SJSA1 (cell line): ENCODE measurements at regions not wholly inside any gene's neighbourhood (a gene's known extent, or its start where the extent isn't known, plus 50 kb on each side); places are given as distances from the start of the nearest gene placed in this dataset.
A peak's percentile ranks its signal among the peaks of the same experiment; 100 is the strongest.
"Not testable (repeated sequence)": the region's sequence is repeated elsewhere in the genome, so short reads cannot be mapped to it uniquely, and the experiment has no call there.

ENCODE experiments used
- DNase-seq, 2 experiments: peaks; one replicate each; pipeline ENCODE4 v3.0.0-alpha.2; 2015 to 2020; ENCODE audit warnings: low spot score in 2 of 2, low read depth in 1 of 2
- H3K27ac ChIP-seq: fragments of 250-450 bp; sonication (Bioruptor Pico); 2 replicates; pipeline ENCODE4 v1.5.1; 2020; ENCODE audit warnings: mild to moderate bottlenecking, moderate library complexity
- H3K27me3 ChIP-seq: fragments of 250-450 bp; sonication (Bioruptor Pico); replicated peaks from 2 replicates; pipeline ENCODE4 v1.5.1; 2020; ENCODE audit warnings: mild to moderate bottlenecking, moderate library complexity
- H3K36me3 ChIP-seq: fragments of 250-450 bp; sonication (Bioruptor Pico); 2 replicates; pipeline ENCODE4 v1.5.1; 2020; ENCODE audit warnings: mild to moderate bottlenecking
- H3K4me1 ChIP-seq: fragments of 250-450 bp; sonication (Bioruptor Pico); replicated peaks from 2 replicates; pipeline ENCODE4 v1.6.1; 2021; ENCODE audit warnings: mild to moderate bottlenecking
- H3K4me3 ChIP-seq: fragments of 250-450 bp; sonication (Bioruptor Pico); 2 replicates; pipeline ENCODE4 v1.5.1; 2020; ENCODE audit warnings: mild to moderate bottlenecking
- H3K9me3 ChIP-seq: fragments of 250-450 bp; sonication (Bioruptor Pico); replicated peaks from 2 replicates; pipeline ENCODE4 v1.5.1; 2020; ENCODE audit warnings: mild to moderate bottlenecking

DNA sequence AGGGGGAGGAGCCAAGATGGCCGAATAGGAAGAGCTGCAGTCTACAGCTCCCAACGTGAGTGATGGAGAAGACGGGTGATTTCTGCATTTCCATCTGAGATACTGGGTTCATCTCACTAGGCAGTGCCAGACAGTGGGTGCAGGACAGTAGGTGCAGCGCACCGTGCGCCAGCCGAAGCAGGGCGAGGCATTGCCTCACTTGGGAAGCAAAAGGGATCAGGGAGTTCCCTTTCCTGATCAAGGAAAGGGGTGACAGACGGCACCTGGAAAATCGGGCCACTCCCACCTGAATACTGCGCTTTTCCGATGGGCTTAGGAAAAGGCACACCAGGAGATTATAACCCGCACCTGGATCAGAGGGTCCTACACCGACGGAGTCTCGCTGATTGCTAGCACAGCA lies 121.1 kb upstream of the SESTD1 start:
- H3K9me3 ChIP-seq, H3K4me3 ChIP-seq, DNase-seq, H3K36me3 ChIP-seq, H3K27me3 ChIP-seq, H3K27ac ChIP-seq, H3K4me1 ChIP-seq: not testable (repeated sequence)

GRCh38 chr2:179383975-179384374 lies 119.3 kb upstream of the SESTD1 start:
- no peak overlapping the region for H3K4me3 ChIP-seq
- no peaks in the 10 kb centered on the region for H3K36me3 ChIP-seq
- H3K27me3 ChIP-seq, result no peaks in the 10 kb centered on the region
- H3K27ac ChIP-seq, result no peak overlapping the region
- H3K9me3 ChIP-seq, result no peaks in the 10 kb centered on the region
- DNase-seq, result no peak
- H3K4me1 ChIP-seq, result peaks cover 4% of the 10 kb centered on the region; the same call in 1 of the 2 replicates

DNA sequence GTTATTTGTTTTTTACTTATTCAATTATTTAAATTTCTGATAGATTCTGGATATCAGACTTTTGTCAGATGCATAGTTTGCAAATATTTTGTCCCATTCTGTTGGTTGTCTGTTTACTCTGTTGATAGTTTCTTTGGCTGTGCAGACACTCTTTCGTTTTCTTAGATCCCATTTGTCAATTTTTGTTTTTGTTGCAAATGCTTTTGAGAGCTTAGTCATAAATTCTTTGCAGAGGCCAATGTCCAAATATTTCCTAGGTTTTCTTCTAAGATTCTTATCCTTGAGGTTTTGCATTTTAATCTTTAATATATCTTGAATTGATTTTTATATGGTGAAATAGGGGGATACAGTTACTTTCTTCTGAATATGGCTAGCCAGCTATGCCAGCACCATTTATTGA lies 112.7 kb upstream of the SESTD1 start:
- Histone ChIP-seq H3K4me1 (peaks cover 22% of the 10 kb centered on the region), H3K9me3 (no peaks in the 10 kb centered on the region), H3K36me3 (no peaks in the 10 kb centered on the region), H3K27me3 (no peaks in the 10 kb centered on the region), H3K27ac (peak overlapping the region; percentile 35), H3K4me3 (no peak overlapping the region)
- DNase-seq, result no peak

GRCh38 chr2:179376881-179377280 lies 112.2 kb upstream of the SESTD1 start:
- Histone ChIP-seq H3K9me3 (no peaks in the 10 kb centered on the region), H3K27ac (peak overlapping the region; percentile 35), H3K27me3 (no peaks in the 10 kb centered on the region), H3K4me1 (peaks cover 22% of the 10 kb centered on the region), H3K4me3 (no peak overlapping the region), H3K36me3 (no peaks in the 10 kb centered on the region)
- peak in 1 of 2 experiments; percentile 72 for DNase-seq

DNA sequence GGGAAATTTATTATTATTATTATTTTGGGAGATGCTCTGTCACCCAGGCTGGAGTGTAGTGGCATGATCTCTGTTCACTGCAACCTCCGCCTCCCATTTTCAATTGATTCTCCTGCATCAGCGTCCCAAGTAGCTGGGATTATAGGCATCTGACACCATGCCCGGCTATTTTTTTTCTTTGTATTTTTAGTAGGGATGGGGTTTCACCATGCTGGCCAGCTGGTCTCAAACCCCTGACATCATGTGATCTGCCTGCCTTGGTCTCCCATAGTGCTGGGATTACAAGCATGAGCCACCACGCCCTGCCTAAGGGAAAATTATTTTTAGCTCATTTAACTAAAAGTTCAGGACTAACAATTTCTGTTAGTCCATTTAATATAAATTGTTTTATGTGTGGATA lies 109.2 kb upstream of the SESTD1 start:
- Histone ChIP-seq H3K9me3 (no peaks in the 10 kb centered on the region), H3K36me3 (no peaks in the 10 kb centered on the region), H3K4me3 (no peak overlapping the region), H3K27me3 (no peaks in the 10 kb centered on the region), H3K4me1 (peaks cover 18% of the 10 kb centered on the region), H3K27ac (no peak overlapping the region)
- DNase-seq, result no peak

- H3K9me3 ChIP-seq, H3K27ac ChIP-seq: not testable (repeated sequence)
Observed at GRCh38 chr2:179365561-179365960, 100.9 kb upstream of the SESTD1 start.

DNA sequence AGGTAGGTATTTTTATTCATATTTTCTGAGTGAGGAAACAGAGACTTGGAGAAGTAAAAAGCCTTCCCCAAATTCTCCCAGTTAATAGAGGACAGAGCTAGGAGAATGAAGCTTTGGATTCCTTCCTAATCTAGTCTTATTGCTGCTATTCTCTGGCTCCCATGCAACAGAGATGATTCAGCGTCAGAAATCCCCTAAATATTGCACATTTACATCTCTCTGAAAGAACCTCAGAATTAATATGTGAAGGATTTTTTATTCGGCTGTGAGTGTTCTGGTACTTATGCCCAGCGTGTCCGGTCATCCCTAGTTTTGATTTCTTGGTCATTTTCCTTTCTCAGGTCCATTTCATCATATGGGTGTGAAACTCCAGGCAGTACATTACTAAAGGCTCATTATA lies 91.2 kb upstream of the SESTD1 start:
- DNase-seq, result no peak
- no peaks in the 10 kb centered on the region for H3K9me3 ChIP-seq
- no peak overlapping the region for H3K27ac ChIP-seq

More at GRCh38 chr2:179365561-179365960, 100.9 kb upstream of the SESTD1 start:
- not testable (repeated sequence) for H3K27me3 ChIP-seq, H3K36me3 ChIP-seq, H3K4me3 ChIP-seq, H3K4me1 ChIP-seq, DNase-seq

DNA sequence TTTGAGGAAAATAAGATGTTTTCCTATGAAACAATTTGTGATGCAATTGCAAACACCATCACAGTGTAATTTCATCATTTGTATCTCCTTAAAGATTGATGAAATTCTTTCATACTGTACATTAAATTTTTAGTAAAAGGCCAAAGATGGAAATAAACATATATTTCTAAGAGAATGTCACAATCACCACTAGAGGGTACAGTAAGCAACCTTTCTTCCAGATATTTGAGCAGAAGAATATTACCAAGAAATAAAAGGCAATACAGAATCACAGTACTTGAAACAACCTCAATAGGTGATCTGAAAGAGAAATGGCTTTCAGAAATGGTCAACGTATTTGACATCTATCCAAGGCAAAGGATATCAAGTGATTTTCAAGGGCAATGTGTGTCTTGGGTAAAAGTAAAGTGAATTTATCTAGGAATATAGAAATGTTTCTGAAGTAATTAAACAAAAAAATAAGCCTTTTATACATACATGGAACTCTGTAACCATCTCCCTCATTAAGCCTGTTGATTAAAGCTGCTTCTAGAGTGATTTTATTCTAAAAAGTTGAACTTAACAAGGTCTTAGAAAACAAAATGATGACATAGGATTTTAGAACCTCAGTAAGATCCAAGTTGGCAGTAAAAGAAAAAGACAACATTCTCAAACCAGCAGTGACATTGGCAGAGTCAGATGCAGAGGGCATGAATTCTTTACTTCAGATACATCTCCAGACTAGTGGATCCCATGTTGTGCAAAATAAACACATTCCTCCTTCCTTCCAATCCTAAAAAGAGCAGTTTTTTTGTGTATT lies 90.3 kb upstream of the SESTD1 start:
- H3K36me3 ChIP-seq, result no peaks in the 10 kb centered on the region
- H3K4me1 ChIP-seq, result no peaks in the 10 kb centered on the region
- no peak overlapping the region for H3K27ac ChIP-seq
- no peak for DNase-seq
- H3K4me3 ChIP-seq, result no peak overlapping the region
- H3K9me3 ChIP-seq, result no peaks in the 10 kb centered on the region
- H3K27me3 ChIP-seq, result no peaks in the 10 kb centered on the region

More for the DNA sequence above, 91.2 kb upstream of the SESTD1 start:
- Histone ChIP-seq H3K36me3 (no peaks in the 10 kb centered on the region), H3K4me3 (no peak overlapping the region), H3K4me1 (no peaks in the 10 kb centered on the region), H3K27me3 (no peaks in the 10 kb centered on the region)

GRCh38 chr2:179354296-179354695 lies 89.7 kb upstream of the SESTD1 start:
- no peaks in the 10 kb centered on the region for H3K4me1 ChIP-seq
- no peaks in the 10 kb centered on the region for H3K9me3 ChIP-seq
- H3K36me3 ChIP-seq, result no peaks in the 10 kb centered on the region
- H3K4me3 ChIP-seq, result no peak overlapping the region
- H3K27me3 ChIP-seq, result no peaks in the 10 kb centered on the region
- DNase-seq, result no peak
- H3K27ac ChIP-seq, result no peak overlapping the region

GRCh38 chr2:179352181-179352580 lies 87.5 kb upstream of the SESTD1 start:
- no peaks in the 10 kb centered on the region for H3K27me3 ChIP-seq
- no peak overlapping the region for H3K27ac ChIP-seq
- no peaks in the 10 kb centered on the region for H3K9me3 ChIP-seq
- H3K36me3 ChIP-seq, result no peaks in the 10 kb centered on the region
- DNase-seq, result no peak
- no peaks in the 10 kb centered on the region for H3K4me1 ChIP-seq
- no peak overlapping the region for H3K4me3 ChIP-seq

DNA sequence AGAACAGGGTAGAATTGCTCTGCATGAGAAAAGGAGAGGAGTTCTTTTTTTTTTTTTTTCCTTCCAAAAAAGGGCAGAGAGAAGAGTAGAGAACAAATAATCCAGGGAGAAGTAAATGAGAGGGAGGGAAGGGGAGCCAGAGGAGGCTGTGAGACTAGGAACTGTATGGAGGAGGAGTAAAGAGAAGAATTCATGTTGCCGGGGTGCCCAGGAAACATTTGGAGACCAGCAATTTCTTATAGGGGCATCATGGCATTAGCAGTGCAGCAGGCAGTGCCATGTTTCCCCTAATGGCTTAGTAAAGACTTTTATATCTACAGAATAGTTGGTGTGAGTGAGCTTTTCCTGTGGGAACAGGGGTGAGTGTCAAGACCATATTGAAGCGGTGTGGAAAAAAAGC lies 86.4 kb upstream of the SESTD1 start:
- Histone ChIP-seq H3K4me1 (no peaks in the 10 kb centered on the region), H3K9me3 (no peaks in the 10 kb centered on the region), H3K4me3 (no peak overlapping the region), H3K27me3 (no peaks in the 10 kb centered on the region), H3K36me3 (no peaks in the 10 kb centered on the region), H3K27ac (no peak overlapping the region)
- DNase-seq, result no peak

- Histone ChIP-seq H3K27ac (no peak overlapping the region), H3K27me3 (no peaks in the 10 kb centered on the region)
- DNase-seq, result no peak
Observed at GRCh38 chr2:179349670-179350303, 85.2 kb upstream of the SESTD1 start.

DNA sequence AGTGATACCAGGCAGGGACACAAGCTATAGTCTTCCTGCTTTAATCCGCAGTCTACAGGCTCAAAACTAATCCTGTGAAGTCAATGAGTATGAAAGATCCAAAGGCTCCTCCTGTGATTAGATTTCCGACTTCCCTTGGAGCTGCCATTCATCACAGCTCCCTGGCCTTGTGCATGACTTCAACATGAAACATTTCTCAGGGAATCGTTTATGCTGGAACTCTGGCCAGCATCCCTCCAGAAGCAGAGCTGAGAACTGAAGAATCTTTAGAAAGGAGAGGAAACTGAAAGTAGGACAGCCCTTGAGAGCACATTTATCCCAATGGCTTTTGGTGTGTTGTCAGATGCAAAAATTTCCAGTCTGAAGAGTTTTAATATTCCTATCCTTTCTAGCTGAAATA lies 84.3 kb upstream of the SESTD1 start:
- H3K27me3 ChIP-seq, result no peaks in the 10 kb centered on the region
- no peaks in the 10 kb centered on the region for H3K9me3 ChIP-seq
- no peaks in the 10 kb centered on the region for H3K36me3 ChIP-seq
- peaks cover 10% of the 10 kb centered on the region for H3K4me1 ChIP-seq
- DNase-seq, result no peak
- no peak overlapping the region for H3K4me3 ChIP-seq
- H3K27ac ChIP-seq, result no peak overlapping the region

More at GRCh38 chr2:179349670-179350303, 85.2 kb upstream of the SESTD1 start:
- Histone ChIP-seq H3K4me1 (peaks cover 2% of the 10 kb centered on the region), H3K36me3 (no peaks in the 10 kb centered on the region), H3K4me3 (no peak overlapping the region), H3K9me3 (no peaks in the 10 kb centered on the region)

GRCh38 chr2:179344970-179345369 lies 80.3 kb upstream of the SESTD1 start:
- DNase-seq, result no peak
- peak overlapping the region; percentile 14; the same call in 1 of the 2 replicates for H3K27ac ChIP-seq
- no peak overlapping the region for H3K4me3 ChIP-seq
- no peaks in the 10 kb centered on the region for H3K36me3 ChIP-seq
- no peaks in the 10 kb centered on the region for H3K9me3 ChIP-seq
- peaks cover 10% of the 10 kb centered on the region for H3K4me1 ChIP-seq
- no peaks in the 10 kb centered on the region for H3K27me3 ChIP-seq
